Neural progenitor cell (in vitro differentiated cells): ENCODE measurements at regions not wholly inside any gene's neighbourhood (a gene's known extent, or its start where the extent isn't known, plus 50 kb on each side); places are given as distances from the start of the nearest gene placed in this dataset.

ENCODE experiments used
- EZH2phosphoT487 ChIP-seq: fragments of 200-600 bp; sonication (generic); IDR thresholded peaks from 2 replicates; pipeline ENCODE4 v1.6.1; 2017; ENCODE audit warnings: antibody characterized with exemption
- TF ChIP-seq, protein P1 (sequence below): fragments of 200-600 bp; sonication (generic); IDR thresholded peaks from 2 replicates; pipeline ENCODE4 v1.5.1; 2017; ENCODE audit warnings: antibody characterized with exemption, mild to moderate bottlenecking

DNA sequence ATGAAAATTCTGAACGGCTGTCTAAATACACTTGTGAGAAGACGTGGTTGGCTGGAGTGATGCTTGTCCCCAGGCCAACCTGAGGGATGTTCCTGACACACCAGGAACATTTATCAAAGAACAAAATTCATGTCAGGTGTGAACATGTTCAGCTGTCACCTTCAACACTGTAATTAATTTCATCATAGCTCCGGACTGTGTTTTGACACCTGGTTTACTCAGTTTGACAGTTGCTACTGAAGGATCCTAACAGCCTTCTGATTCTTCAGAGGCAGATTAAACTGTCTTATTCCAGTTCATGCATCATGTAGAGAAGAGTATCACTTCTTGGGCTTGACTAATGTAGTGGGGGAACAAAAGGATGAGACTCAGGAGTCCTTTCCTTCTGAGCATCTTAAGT is 134.1 kb downstream of the NPR3 start:
- TF ChIP-seq, protein P1, sequence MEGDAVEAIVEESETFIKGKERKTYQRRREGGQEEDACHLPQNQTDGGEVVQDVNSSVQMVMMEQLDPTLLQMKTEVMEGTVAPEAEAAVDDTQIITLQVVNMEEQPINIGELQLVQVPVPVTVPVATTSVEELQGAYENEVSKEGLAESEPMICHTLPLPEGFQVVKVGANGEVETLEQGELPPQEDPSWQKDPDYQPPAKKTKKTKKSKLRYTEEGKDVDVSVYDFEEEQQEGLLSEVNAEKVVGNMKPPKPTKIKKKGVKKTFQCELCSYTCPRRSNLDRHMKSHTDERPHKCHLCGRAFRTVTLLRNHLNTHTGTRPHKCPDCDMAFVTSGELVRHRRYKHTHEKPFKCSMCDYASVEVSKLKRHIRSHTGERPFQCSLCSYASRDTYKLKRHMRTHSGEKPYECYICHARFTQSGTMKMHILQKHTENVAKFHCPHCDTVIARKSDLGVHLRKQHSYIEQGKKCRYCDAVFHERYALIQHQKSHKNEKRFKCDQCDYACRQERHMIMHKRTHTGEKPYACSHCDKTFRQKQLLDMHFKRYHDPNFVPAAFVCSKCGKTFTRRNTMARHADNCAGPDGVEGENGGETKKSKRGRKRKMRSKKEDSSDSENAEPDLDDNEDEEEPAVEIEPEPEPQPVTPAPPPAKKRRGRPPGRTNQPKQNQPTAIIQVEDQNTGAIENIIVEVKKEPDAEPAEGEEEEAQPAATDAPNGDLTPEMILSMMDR, result no peak
- no peak for TF ChIP-seq EZH2phosphoT487
